Esophagus squamous epithelium (tissue), 4 donors: ENCODE measurements at regions not wholly inside any gene's neighbourhood (a gene's known extent, or its start where the extent isn't known, plus 50 kb on each side); places are given as distances from the start of the nearest gene placed in this dataset.

Experiments
- CTCF ChIP-seq, 6 experiments: fragments of 450-650 bp in 4 of 6; fragments of 200-600 bp in 2 of 6; sonication (generic) in 2 of 6; IDR thresholded peaks; one replicate each; pipeline ENCODE4 v1.5.1; 2016 to 2019; ENCODE audit warnings: antibody characterized with exemption in 6 of 6, mild to moderate bottlenecking in 4 of 6, moderate library complexity in 4 of 6
- POLR2A ChIP-seq, 4 donors: fragments of 450-650 bp; IDR thresholded peaks; one replicate each; pipeline ENCODE4 v1.6.1; 2017; ENCODE audit warnings: antibody characterized with exemption in 4 of 4, mild to moderate bottlenecking in 4 of 4, moderate library complexity in 3 of 4

- TF ChIP-seq CTCF (IDR thresholded peaks at IDR 0.05) (no peak), POLR2A (IDR thresholded peaks at IDR 0.05) (no peak)
Measured at GRCh38 chr5:97568382-97568781, 385.3 kb upstream of the RIOK2 start.
